ENCODE measurements at regions not wholly inside any gene's neighbourhood (a gene's known extent, or its start where the extent isn't known, plus 50 kb on each side); places are given as distances from the start of the nearest gene placed in this dataset.
"Not testable (repeated sequence)": the region's sequence is repeated elsewhere in the genome, so short reads cannot be mapped to it uniquely, and the experiment has no call there.

DNA sequence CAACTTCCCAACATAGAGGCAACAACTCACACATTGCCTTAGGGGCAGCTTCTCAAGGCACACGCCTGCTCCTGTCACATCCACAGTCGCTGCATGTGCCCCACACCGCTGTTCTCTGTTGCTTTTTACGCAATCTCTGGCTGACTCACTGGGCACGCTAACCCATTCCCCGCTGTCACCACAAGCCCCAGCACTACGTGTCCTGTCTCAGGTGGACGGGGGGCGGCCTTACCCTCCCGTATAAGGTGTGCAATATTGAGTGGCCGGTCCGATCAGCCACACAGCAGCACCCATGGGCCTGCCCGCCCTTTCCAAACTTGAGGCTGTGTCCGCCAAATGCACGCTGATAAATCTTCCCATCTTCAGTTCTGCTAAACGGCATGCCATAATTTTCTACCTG, 75.5 kb upstream of the TNK2 start:
- DNase-seq (ENCODE audit: low read depth, low spot score); H3K4me3 ChIP-seq (ENCODE audit: low read depth, low read length); CTCF ChIA-PET; POLR2A ChIA-PET: not testable (repeated sequence)

DNA sequence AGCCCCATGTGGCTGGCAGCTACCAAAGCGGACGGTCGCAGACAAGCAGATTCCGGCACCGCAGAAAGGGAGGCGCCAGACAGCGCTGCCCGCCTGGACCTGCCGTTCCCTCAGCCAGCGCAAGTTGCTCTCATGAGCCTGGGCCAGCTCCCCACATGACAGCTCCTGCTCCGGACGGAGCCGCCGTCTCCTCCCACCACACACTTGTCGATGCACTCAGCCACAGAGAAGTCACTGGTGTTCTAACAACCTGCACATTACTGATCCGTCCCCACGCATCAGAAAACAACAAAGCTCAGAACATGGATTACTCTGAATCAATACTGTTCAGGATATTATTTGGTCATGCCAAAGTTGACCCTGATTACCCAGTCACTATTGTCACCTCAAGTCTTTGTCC, 74.4 kb upstream of the TNK2 start:
- POLR2A ChIA-PET; CTCF ChIA-PET; H3K4me3 ChIP-seq (ENCODE audit: low read depth, low read length); DNase-seq (ENCODE audit: low read depth, low spot score): not testable (repeated sequence)

DNA sequence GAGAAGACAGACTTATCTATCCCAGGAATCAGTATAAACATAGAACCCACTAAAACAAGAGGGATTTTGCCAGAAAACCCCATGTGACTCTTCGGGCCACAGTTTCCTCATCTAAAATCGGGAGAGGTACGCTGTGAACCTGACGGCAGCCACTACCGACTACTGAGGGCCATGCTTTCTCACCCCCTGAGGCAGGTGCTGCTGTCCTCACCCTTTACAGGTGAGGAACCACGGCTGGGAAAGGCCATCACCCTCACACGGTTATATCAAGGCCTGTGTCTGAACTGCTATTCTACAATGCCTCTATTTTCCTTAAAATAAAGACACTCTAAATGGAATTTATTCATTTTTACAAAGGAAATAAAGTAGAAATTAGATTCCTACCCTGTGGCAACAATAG, 73.4 kb upstream of the TNK2 start:
- H3K4me3 ChIP-seq (ENCODE audit: low read depth, low read length); DNase-seq (ENCODE audit: low read depth, low spot score); CTCF ChIA-PET; POLR2A ChIA-PET: not testable (repeated sequence)

DNA sequence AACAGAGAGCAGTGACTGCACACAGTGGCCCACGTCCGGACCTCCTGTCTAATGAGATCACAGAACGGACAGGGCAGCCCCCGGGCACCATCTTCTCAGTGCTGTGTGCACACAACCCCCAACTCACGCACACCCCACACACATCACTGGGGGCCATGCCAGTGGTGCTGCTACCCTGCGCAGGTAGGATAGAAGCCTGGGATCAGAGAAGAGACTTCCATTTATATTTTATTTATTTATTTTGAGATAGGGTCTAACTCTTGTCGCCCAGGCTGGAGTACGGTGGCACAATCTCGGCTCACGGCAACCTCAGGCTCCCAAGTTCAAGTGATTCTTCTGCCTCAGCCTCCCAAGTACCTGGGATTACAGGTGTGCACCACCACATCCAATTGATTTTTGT, 71.5 kb upstream of the TNK2 start:
- DNase-seq (ENCODE audit: low read depth, low spot score); H3K4me3 ChIP-seq (ENCODE audit: low read depth, low read length); CTCF ChIA-PET; POLR2A ChIA-PET: not testable (repeated sequence)

DNA sequence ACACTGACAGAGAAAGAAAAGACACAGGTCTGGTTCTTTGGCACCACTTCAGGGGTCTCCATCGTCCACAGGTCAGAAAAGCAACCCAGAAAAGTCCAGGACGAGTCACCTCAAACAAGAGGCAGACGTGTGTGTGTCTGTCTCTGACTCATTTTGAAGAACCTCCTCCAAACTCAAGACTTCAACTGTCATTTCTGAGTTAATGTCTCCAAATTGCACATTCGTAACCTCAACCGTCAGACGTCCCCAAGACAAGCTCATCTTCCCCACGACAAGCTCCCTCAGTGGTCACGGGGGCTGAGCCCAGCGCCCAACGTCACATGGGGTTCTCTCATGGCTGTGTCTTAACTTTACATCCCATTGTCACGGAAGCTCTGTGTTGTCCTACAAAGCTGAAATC, 70.2 kb upstream of the TNK2 start:
- DNase-seq (ENCODE audit: low read depth, low spot score); POLR2A ChIA-PET; H3K4me3 ChIP-seq (ENCODE audit: low read depth, low read length); CTCF ChIA-PET: not testable (repeated sequence)

DNA sequence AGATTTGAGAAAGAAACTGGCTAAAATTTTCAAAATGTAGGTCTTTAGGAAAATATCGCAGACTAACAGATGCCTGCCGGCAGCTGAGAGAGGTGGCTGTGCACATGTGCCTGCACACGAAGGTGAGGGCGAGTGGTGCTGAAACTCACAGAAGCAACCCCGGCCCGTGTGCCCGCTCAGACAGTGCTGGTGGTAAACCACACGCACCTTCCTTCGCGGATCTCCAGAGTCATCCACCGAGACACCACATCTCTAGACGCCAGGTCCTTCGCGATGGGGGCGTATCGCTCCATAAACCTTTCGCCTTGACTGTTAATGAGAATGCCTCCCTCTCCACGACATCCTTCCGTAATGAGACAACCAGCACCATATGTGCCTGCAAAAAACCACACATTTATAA, 68.5 kb upstream of the TNK2 start:
- H3K4me3 ChIP-seq (ENCODE audit: low read depth, low read length); CTCF ChIA-PET; POLR2A ChIA-PET; DNase-seq (ENCODE audit: low read depth, low spot score): not testable (repeated sequence)

DNA sequence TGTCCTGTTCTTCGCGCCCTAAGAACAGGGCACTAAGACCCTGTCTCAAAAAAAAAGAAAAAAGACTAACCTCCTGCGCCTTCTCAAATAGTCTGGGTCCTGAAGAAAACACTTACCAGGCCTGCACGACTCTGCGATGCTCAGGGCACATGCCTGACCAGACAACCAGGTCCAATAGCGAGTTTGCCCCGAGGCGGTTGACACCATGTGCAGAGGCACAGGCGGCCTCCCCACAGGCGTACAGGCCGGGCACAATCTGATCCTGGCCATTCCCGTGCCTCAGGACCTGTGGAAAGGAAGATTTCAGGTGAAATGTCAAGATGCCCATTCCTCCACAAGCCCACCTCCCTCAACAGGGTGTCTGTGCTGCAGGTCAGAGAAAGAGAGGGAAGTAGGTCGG, 65.9 kb upstream of the TNK2 start:
- H3K4me3 ChIP-seq (ENCODE audit: low read depth, low read length); POLR2A ChIA-PET; CTCF ChIA-PET; DNase-seq (ENCODE audit: low read depth, low spot score): not testable (repeated sequence)

DNA sequence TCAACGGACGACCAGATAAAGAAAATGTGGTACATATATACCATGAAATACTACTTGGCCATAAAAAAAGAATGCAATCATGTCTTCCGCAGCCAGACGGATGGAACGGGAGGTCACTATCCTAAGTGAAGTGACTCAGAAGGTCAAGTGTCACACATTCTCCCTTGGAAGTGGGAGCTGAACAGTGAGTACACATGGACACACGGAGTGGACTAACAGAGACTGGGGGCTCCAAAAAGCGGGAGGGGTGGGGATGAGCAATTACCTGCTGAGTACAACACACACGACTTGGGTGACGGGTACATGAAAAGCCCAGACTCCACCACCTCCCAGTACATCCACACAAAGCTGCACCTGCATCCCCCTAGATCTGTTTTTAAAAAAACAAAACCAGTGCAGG, 62.5 kb upstream of the TNK2 start:
- H3K4me3 ChIP-seq (ENCODE audit: low read depth, low read length); CTCF ChIA-PET; POLR2A ChIA-PET; DNase-seq (ENCODE audit: low read depth, low spot score): not testable (repeated sequence)

DNA sequence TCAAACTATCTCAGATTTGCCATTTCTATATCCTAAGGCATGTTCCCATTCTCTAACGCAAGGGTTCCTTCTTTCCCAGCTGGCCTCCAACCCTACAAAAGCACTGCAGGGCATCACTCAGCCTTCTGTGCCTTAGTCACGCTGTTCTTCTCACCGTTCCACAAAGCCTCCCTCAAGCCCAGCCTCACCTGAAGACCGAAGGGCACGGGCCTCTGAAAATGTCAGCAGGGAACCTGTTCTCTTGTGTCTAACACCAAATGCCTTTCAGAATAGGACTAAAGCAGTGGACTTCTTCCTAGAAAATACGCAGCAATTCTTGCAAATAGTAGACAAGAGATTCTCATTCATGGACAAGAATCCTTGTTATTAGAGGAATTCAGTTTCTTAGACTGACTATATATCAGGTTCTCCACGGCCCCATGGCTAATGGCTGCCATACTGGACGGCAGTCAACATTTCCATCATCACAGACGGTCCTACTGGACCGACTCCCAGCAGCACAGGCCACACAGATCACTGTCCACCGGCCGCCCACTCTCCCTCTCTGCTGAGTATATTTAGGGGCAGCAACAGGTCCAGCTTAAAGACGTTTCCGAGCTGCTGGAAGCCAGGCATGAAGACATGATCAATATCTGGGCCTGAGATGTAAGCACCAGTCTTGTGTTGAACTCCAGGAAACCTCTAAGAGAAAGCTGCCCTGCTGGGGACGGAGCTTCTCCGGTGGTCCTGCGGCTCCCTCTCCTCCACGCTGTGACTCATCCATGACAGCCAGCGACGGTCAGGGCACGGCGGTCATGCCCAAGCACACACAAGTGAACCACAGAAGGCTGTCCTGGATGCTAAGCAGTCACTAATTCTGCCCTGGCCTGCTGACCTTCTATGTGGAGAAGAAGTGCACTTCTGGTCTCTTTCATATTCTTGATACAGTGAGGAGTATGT, 61.8 kb upstream of the TNK2 start:
- CTCF ChIA-PET; POLR2A ChIA-PET; H3K4me3 ChIP-seq (ENCODE audit: low read depth, low read length); DNase-seq (ENCODE audit: low read depth, low spot score): not testable (repeated sequence)

DNA sequence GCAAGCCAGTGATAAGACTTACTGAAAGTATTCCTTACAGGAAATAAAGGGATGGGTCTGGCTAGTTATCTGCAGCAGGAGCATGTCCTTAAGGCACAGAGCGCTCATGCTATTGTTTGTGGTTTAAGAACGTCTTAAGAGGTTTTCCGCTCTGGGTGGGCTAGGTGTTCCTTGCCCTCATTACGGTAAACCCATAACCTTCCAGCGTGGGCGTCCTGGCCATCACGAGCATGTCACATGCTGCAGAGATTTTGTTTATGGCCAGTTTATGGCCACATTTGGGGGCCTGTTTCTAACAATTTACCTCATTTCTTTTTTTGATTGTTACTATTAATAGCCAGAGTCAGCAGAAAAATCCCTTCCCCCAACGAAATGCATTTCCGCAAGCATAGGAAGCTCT, 61.0 kb upstream of the TNK2 start:
- H3K4me3 ChIP-seq (ENCODE audit: low read depth, low read length); DNase-seq (ENCODE audit: low read depth, low spot score); POLR2A ChIA-PET; CTCF ChIA-PET: not testable (repeated sequence)

DNA sequence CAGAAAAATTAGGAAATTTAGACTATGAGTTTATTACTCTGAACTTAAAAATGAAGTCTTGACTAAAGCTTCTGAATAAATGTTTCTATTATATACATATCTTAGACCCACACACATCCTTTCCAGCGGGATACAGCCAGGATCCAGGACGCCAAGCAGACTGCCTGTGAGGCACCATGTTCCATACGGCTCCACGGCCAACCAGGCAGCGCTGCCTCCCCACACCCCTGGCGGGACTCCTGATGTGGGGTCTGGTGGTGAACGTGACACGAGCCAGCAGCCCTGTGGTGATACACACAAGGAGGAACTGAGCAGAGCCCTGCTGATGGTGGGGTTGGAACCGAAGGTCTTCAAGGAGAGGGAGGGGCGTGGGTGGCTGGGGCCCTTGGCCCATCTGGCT, 59.8 kb upstream of the TNK2 start:
- H3K4me3 ChIP-seq (ENCODE audit: low read depth, low read length); POLR2A ChIA-PET; DNase-seq (ENCODE audit: low read depth, low spot score); CTCF ChIA-PET: not testable (repeated sequence)

DNA sequence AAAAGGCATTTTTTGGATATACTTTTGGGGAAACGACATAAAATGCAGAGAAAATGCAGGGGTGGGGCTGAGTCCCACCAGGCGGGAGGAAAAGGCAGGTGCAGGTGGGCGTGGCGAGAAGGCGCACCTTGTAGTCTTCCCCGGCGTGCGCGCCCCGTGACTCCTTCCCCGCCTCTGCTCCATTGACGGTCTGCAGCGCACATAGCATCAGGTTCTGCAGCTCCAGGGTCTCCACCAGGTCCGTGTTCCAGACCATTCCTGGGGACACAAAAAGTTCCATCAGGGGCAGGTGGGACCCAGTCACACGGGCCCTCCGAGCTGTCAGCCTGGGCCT, 59.0 kb upstream of the TNK2 start:
- CTCF ChIA-PET; H3K4me3 ChIP-seq (ENCODE audit: low read depth, low read length); POLR2A ChIA-PET: not testable (repeated sequence)

DNA sequence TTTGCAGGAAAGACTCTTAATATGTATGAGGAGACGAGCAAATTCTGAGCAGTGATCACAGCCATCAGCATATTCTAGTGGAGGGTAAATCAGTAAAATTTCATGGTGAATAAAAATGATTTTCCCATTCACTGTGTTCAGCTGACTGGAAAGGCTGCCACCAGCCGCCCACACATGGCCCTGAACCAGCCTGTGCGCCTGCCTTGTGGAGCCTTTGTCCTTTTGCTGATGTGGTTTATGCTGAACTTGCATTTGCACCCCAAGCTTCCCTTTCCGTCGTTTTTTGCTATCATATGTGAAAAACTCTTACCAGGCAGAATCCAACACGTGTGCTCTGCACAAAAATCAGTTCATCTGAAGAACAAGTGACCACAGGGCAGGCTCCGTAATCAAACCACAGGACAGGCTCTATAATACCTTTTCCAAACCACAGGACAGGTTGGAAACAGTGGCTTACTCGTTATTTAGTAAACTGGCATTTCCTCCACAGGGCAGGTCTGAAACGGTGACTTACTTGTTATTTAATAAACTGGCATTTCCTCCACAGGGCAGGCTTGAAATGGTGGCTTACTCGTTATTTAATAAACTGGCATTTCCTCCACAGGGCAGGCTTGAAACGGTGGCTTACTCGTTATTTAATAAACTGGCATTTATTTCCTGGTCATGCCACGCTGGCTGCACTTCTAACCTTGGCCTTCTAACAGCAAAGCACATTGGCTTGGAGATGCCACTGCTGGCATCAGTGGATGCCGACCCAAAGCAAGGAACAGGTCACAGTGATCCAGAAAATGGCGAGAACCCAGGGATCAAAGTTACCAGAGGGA, 58.4 kb upstream of the TNK2 start:
- POLR2A ChIA-PET; DNase-seq (ENCODE audit: low read depth, low spot score); CTCF ChIA-PET; H3K4me3 ChIP-seq (ENCODE audit: low read depth, low read length): not testable (repeated sequence)

More for the DNA sequence above, 59.0 kb upstream of the TNK2 start:
- not testable (repeated sequence) for DNase-seq (ENCODE audit: low read depth, low spot score)

DNA sequence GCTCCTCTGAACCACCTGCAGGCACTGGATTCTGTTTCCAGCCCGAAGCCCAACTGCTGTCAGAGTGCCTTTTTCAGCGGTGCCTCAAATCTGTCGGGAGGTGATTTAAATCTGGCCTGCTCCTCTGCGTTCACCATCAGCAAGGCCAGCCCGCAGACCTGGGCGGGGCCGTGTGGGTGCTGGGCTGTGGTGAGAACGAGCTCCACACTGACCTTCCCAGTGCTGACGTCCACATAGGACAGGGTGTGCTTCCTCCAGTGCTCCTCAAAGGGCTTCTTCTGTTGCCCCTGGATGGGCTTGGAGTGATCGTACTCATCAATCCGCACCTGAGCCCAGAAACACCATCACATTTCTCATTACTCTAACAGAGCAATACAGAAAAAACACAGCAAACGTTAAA, 56.9 kb upstream of the TNK2 start:
- POLR2A ChIA-PET; DNase-seq (ENCODE audit: low read depth, low spot score): not testable (repeated sequence)

DNA sequence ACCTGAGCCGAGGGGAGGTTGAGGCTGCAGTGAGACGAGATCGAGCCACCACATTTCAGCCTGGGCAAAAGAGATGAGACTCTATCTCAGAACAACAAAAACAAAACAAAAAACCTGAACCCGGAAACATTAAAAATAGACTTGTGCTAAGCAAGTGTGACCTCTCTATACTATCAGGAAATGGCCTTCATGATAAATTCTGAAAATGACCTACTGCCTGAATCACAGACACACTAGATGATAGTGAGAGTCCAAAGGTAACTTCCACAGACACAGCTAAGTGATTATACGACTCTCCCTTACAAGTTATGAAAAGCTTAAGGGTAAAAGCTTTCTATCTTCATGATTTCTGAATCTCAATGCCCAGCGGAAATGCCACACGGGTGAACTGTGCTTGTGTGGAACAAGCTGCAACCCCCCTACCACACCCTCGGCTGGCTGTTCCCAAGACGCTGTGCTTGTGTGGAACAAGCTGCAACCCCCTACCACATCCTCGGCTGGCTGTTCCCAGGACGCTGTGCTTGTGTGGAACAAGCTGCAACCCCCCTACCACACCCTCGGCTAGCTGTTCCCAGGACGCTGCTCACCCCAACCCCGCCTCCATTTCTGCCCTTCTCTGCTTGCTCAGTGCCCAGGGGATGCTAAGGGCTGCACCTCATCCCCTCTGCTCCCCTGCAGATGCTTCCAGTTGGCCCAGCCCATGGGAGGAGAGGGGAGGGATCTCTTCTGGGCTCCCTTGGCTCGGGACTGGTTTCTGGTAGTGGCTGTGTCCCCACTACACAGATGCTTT, 56.2 kb upstream of the TNK2 start:
- CTCF ChIA-PET; H3K4me3 ChIP-seq (ENCODE audit: low read depth, low read length); DNase-seq (ENCODE audit: low read depth, low spot score); POLR2A ChIA-PET: not testable (repeated sequence)

More for the DNA sequence above, 56.9 kb upstream of the TNK2 start:
- CTCF ChIA-PET; H3K4me3 ChIP-seq (ENCODE audit: low read depth, low read length): not testable (repeated sequence)

DNA sequence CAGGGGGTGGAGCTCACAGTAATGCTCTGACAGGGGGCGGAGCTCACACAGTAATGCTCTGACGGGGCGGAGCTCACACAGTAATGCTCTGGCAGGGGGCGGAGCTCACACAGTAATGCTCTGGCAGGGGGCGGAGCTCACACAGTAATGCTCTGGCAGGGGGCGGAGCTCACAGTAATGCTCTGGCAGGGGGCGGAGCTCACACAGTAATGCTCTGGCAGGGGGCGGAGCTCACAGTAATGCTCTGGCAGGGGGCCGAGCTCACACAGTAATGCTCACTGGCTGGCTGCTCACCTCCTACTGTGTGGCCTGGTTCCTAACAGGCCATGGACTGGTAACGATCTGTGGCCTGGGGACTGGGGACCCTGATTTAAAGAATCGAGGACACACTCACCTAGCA, 53.9 kb upstream of the TNK2 start:
- not testable (repeated sequence) for H3K4me3 ChIP-seq (ENCODE audit: low read depth, low read length); DNase-seq (ENCODE audit: low read depth, low spot score)
- ChIA-PET POLR2A (interaction anchor here (0.7 kb wide), 1 partner anchor 30 kb away, joined by 4 read pairs; no protein-coding TSS in a partner anchor), CTCF (interaction anchor here (1.3 kb wide), 1 partner anchor 68 kb away, joined by 3 read pairs; no protein-coding TSS in a partner anchor)

Data from AG04449 (cell line).